Fibroblast of lung (primary cell): ENCODE measurements at regions not wholly inside any gene's neighbourhood (a gene's known extent, or its start where the extent isn't known, plus 50 kb on each side); places are given as distances from the start of the nearest gene placed in this dataset.
A peak's percentile ranks its signal among the peaks of the same experiment; 100 is the strongest.

Experiments used
- DNase-seq, 2 donors: peaks; one replicate each; pipeline versions ENCODE4 v3.0.0 to v3.0.0-alpha.2; 2010; ENCODE audit warnings: low read depth in 2 of 2
- H2AFZ ChIP-seq: 2 replicates; pipeline ENCODE4 v1.5.1; 2012; ENCODE audit warnings: low read length, control low read depth, inconsistent platforms
- H3K27ac ChIP-seq: 2 replicates; pipeline ENCODE4 v1.5.1; 2011; ENCODE audit warnings: low read length, control low read depth; ENCODE audit not compliant: insufficient read depth
- H3K27me3 ChIP-seq: 2 replicates; pipeline ENCODE4 v1.5.1; 2011; ENCODE audit warnings: mild to moderate bottlenecking, low read length; ENCODE audit not compliant: control insufficient read depth, insufficient read depth
- H3K36me3 ChIP-seq: 2 replicates; pipeline ENCODE4 v1.5.1; 2011; ENCODE audit warnings: low read length; ENCODE audit not compliant: control insufficient read depth, insufficient read depth
- H3K4me1 ChIP-seq: 2 replicates; pipeline ENCODE4 v1.5.1; 2011; ENCODE audit warnings: low read length; ENCODE audit not compliant: control insufficient read depth, insufficient read depth; ENCODE audit errors: extremely low read depth
- H3K4me2 ChIP-seq: 2 replicates; pipeline ENCODE4 v1.5.1; 2011; ENCODE audit warnings: low read length, control low read depth; ENCODE audit not compliant: insufficient read depth; ENCODE audit errors: extremely low read depth
- H3K4me3 ChIP-seq, 4 experiments: fragments of 200-600 bp in 1 of 4; sonication (generic) in 1 of 4; replicated peaks in 1 of 4; 2 replicates each; pipeline ENCODE4 v1.5.1; 2011 to 2016; ENCODE audit warnings: low read length in 4 of 4, low read depth in 3 of 4, mild to moderate bottlenecking in 3 of 4, control low read depth in 2 of 4, inconsistent platforms in 1 of 4, mixed read lengths in 1 of 4; ENCODE audit not compliant: insufficient read depth in 1 of 4; ENCODE audit errors: control extremely low read depth in 1 of 4
- H3K79me2 ChIP-seq: 2 replicates; pipeline ENCODE4 v1.5.1; 2012; ENCODE audit warnings: mild to moderate bottlenecking, low read length, inconsistent platforms; ENCODE audit not compliant: control insufficient read depth, insufficient read depth
- H3K9ac ChIP-seq: 2 replicates; pipeline ENCODE4 v1.5.1; 2011; ENCODE audit warnings: mild to moderate bottlenecking, low read length, control low read depth; ENCODE audit not compliant: insufficient read depth
- H3K9me3 ChIP-seq: 2 replicates; pipeline ENCODE4 v1.5.1; 2012; ENCODE audit warnings: low read depth, low read length; ENCODE audit not compliant: control insufficient read depth, insufficient read depth
- H4K20me1 ChIP-seq: 2 replicates; pipeline ENCODE4 v1.5.1; 2011; ENCODE audit warnings: low read length; ENCODE audit not compliant: control insufficient read depth, insufficient read depth; ENCODE audit errors: extremely low read depth
- EZH2 ChIP-seq: IDR thresholded peaks from 2 replicates; pipeline ENCODE4 v1.5.1; 2012; ENCODE audit warnings: low read length, control low read depth, mild to moderate bottlenecking; ENCODE audit errors: missing control alignments
- TF ChIP-seq, protein P1 (sequence below), 2 donors: IDR thresholded peaks in 1 of 2; conservative IDR thresholded peaks in 1 of 2; 1 replicate in 1 of 2; 2 replicates in 1 of 2; pipeline ENCODE4 v1.5.1; 2011 to 2012; ENCODE audit warnings: low read length in 2 of 2, control low read depth in 1 of 2, inconsistent platforms in 1 of 2, low read depth in 1 of 2, mild to moderate bottlenecking in 1 of 2

DNA sequence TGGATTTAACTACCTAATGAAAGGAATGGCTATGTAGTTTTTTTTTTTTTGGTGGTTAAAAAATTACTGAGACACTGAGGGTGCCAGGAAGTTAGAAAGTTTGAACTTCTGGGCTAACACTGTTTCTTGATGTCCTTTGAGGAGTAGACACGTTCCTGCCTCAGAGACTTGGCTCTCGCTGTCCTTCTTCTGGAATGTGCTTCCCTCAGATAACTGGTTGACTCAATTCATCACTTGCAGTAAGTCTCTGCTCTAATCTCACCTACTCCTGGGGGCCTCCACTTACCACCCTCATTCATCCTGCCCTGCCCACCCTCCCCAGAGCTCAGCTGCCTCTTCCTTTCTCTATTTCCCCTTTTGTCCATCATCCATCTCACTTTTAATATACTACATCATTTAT lies 167.0 kb downstream of the YTHDC2 start:
- no peak overlapping the region for H3K27ac ChIP-seq
- H3K9ac ChIP-seq: no peak overlapping the region
- H2AFZ ChIP-seq: no peak overlapping the region
- no peaks in the 10 kb centered on the region for H3K4me1 ChIP-seq
- no peak overlapping the region for H3K4me2 ChIP-seq
- H3K79me2 ChIP-seq: no peaks in the 10 kb centered on the region
- peak in 1 of 2 donors; percentile 5 for DNase-seq
- no peaks in the 10 kb centered on the region for H4K20me1 ChIP-seq
- H3K36me3 ChIP-seq: no peaks in the 10 kb centered on the region
- no peaks in the 10 kb centered on the region for H3K27me3 ChIP-seq
- no peak for TF ChIP-seq EZH2
- TF ChIP-seq, protein P1, sequence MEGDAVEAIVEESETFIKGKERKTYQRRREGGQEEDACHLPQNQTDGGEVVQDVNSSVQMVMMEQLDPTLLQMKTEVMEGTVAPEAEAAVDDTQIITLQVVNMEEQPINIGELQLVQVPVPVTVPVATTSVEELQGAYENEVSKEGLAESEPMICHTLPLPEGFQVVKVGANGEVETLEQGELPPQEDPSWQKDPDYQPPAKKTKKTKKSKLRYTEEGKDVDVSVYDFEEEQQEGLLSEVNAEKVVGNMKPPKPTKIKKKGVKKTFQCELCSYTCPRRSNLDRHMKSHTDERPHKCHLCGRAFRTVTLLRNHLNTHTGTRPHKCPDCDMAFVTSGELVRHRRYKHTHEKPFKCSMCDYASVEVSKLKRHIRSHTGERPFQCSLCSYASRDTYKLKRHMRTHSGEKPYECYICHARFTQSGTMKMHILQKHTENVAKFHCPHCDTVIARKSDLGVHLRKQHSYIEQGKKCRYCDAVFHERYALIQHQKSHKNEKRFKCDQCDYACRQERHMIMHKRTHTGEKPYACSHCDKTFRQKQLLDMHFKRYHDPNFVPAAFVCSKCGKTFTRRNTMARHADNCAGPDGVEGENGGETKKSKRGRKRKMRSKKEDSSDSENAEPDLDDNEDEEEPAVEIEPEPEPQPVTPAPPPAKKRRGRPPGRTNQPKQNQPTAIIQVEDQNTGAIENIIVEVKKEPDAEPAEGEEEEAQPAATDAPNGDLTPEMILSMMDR (conservative IDR thresholded peaks at IDR 0.05 in 1 of 2, IDR thresholded peaks at IDR 0.05 in 1 of 2; ENCODE audit: low read depth in 1 of 2, low read length in 2 of 2): no peak
- H3K9me3 ChIP-seq: no peaks in the 10 kb centered on the region
- no peak overlapping the region for H3K4me3 ChIP-seq

DNA sequence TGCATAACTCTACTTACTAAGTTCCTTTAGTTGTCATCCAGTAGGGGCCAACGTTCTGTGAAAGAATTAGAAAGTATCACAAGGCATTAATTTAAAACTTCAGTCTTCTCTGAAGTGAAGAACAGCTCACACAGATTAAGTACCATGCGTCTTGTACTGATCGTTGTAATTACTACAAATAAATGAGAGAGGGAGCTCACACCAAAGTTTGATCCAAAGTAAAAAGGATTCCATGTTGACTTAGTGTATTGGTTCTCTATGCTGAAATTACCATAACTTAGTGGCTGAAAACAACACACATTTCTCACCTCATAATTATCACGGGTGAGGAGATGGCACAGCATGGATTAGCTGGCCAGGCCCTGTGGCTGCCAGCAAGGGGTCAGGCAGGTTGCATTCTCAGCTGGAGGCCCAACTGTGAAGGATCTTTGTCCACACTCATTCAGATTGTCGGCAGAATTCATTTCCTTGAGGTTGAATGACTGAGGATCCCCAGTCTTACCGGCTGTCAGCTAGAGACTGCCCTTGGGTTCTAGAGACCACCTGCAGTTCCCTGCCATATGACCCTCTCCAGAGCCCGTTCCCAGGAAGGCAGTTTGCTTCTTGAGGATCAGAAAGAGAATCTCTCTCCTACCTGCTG lies 169.1 kb downstream of the YTHDC2 start:
- H3K79me2 ChIP-seq: no peaks in the 10 kb centered on the region
- H3K4me3 ChIP-seq: no peak overlapping the region
- H4K20me1 ChIP-seq: no peaks in the 10 kb centered on the region
- H2AFZ ChIP-seq: no peak overlapping the region
- H3K27ac ChIP-seq: no peak overlapping the region
- H3K4me2 ChIP-seq: no peak overlapping the region
- no peaks in the 10 kb centered on the region for H3K27me3 ChIP-seq
- peak in 1 of 2 donors; percentile 15 for DNase-seq
- no peaks in the 10 kb centered on the region for H3K9me3 ChIP-seq
- H3K4me1 ChIP-seq: no peaks in the 10 kb centered on the region
- no peak overlapping the region for H3K9ac ChIP-seq
- H3K36me3 ChIP-seq: no peaks in the 10 kb centered on the region
- TF ChIP-seq EZH2: no peak

DNA sequence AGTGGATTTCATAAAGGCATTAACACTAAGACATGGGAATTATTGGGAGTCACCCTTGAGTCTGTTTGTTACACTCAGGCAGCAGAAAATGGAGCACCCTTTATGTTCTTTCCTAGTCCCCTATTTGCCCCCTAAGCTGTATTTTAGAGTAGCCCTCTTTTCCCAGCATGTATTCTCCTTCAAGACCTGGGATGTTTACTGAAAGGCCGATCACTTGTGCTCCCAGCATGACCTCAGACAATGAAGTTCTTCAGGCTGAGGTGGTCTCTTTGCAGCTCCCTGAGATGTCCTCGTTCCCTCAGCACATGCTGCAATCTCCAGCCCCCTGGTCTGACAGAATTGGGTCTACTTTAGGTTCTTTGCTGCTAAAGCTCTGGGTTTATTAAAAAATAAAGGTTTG lies 169.7 kb downstream of the YTHDC2 start:
- H3K27me3 ChIP-seq: no peaks in the 10 kb centered on the region
- no peak overlapping the region for H3K4me3 ChIP-seq
- H3K4me1 ChIP-seq: no peaks in the 10 kb centered on the region

More for the DNA sequence above, 169.7 kb downstream of the YTHDC2 start:
- no peak overlapping the region for H3K9ac ChIP-seq
- H2AFZ ChIP-seq: no peak overlapping the region
- H4K20me1 ChIP-seq: no peaks in the 10 kb centered on the region
- TF ChIP-seq, protein P1 (conservative IDR thresholded peaks at IDR 0.05 in 1 of 2, IDR thresholded peaks at IDR 0.05 in 1 of 2; ENCODE audit: low read depth in 1 of 2, low read length in 2 of 2): no peak
- TF ChIP-seq EZH2: no peak
- H3K27ac ChIP-seq: no peak overlapping the region
- H3K79me2 ChIP-seq: no peaks in the 10 kb centered on the region
- no peaks in the 10 kb centered on the region for H3K9me3 ChIP-seq
- H3K4me2 ChIP-seq: no peak overlapping the region
- no peak for DNase-seq
- H3K36me3 ChIP-seq: no peaks in the 10 kb centered on the region
